Stomach (tissue), 8 donors: ENCODE measurements at regions not wholly inside any gene's neighbourhood (a gene's known extent, or its start where the extent isn't known, plus 50 kb on each side); places are given as distances from the start of the nearest gene placed in this dataset.

Experiments
- DNase-seq, 2 donors: peaks; one replicate each; pipeline versions ENCODE4 v3.0.0 to v3.0.0-alpha.2; 2013 to 2019
- H3K27ac ChIP-seq, 5 donors: fragments of 200-600 bp in 4 of 5; sonication (generic) in 4 of 5; one replicate each; pipeline ENCODE4 v1.5.1; 2013 to 2019; ENCODE audit warnings: mild to moderate bottlenecking in 1 of 5, moderate library complexity in 1 of 5
- H3K27me3 ChIP-seq, 3 donors: fragments of 200-600 bp; sonication (generic); one replicate each; pipeline ENCODE4 v1.5.1; 2017 to 2019; ENCODE audit warnings: mixed run types in 1 of 3
- H3K36me3 ChIP-seq, 4 donors: fragments of 200-600 bp; sonication (generic); 1 replicate in 3 of 4; 2 replicates in 1 of 4; pipeline ENCODE4 v1.5.1; 2016 to 2019
- H3K4me1 ChIP-seq, 4 donors: fragments of 200-600 bp; sonication (generic); one replicate each; pipeline ENCODE4 v1.5.1; 2016 to 2019
- H3K4me3 ChIP-seq, 4 donors: fragments of 200-600 bp; sonication (generic) in 3 of 4; one replicate each; pipeline ENCODE4 v1.5.1; 2016 to 2019; ENCODE audit warnings: mild to moderate bottlenecking in 1 of 4
- H3K9me3 ChIP-seq, 4 donors: fragments of 200-600 bp; sonication (generic); one replicate each; pipeline ENCODE4 v1.5.1; 2016 to 2019
- EP300 ChIP-seq: sonication (generic); formaldehyde crosslinking; IDR thresholded peaks from one replicate; pipeline ENCODE4 v1.6.1; 2017; ENCODE audit warnings: antibody characterized with exemption
- POLR2A ChIP-seq, 4 donors: fragments of 450-650 bp; IDR thresholded peaks; one replicate each; pipeline ENCODE4 v1.6.1; 2016; ENCODE audit warnings: antibody characterized with exemption in 4 of 4, control low read depth in 2 of 4, mild to moderate bottlenecking in 1 of 4, moderate library complexity in 1 of 4
- POLR2AphosphoS5 ChIP-seq, 3 donors: sonication (generic); formaldehyde crosslinking; IDR thresholded peaks; one replicate each; pipeline ENCODE4 v1.6.1; 2016; ENCODE audit warnings: antibody characterized with exemption in 3 of 3
- WGBS, 5 donors: extraction: QIAGEN DNeasy Blood & Tissue Kit in 3 of 5; methylation state at CpG; one replicate each; pipeline versions ENCODE4 v1.1.5 to v1.1.7; 2013 to 2018; 5-methylcytosine and 5-hydroxymethylcytosine counted together
- intact Hi-C: fragments of 100-400 bp; cut with DNase I; formaldehyde crosslinking; loops from one replicate; pipeline ENCODE4 v1.15.1; 2023; ENCODE audit warnings: low total_unique reads
- TF ChIP-seq, protein P1 (sequence below), 7 experiments: fragments of 450-650 bp in 4 of 7; fragments of 200-600 bp in 3 of 7; sonication (generic) in 3 of 7; IDR thresholded peaks; one replicate each; pipeline ENCODE4 v1.5.1; 2016 to 2019; ENCODE audit warnings: antibody characterized with exemption in 7 of 7, control low read depth in 2 of 7, mild to moderate bottlenecking in 1 of 7
- donor health status: healthy with polysubstance abuse.
- donor health status: Bipolar disorder and iron deficiency.
- donor health status: healthy.

DNA sequence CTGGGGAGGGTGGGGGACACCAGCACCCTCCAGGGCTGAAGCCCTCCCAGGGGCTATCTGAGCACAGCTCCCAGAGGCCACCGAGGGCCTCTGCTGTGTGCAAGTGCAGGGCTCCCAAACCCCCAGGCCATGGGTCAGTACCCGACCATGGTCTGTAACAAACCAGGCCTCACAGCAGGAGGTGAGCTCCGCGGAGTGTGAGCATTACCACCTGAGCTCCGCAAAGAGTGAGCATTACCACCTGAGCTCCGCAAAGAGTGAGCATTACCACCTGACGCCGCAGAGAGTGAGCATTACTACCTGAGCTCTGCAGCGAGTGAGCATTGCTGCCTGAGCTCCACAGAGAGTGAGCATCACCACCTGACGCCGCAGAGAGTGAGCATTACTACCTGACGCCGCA is 152.9 kb upstream of the IRX2 start:
- no peaks in the 10 kb centered on the region for H3K27me3 ChIP-seq
- H3K4me3 ChIP-seq = no peak overlapping the region
- TF ChIP-seq EP300 (no peak), POLR2A (IDR thresholded peaks at IDR 0.05) (no peak), POLR2AphosphoS5 (IDR thresholded peaks at IDR 0.05) (no peak)
- TF ChIP-seq, protein P1, sequence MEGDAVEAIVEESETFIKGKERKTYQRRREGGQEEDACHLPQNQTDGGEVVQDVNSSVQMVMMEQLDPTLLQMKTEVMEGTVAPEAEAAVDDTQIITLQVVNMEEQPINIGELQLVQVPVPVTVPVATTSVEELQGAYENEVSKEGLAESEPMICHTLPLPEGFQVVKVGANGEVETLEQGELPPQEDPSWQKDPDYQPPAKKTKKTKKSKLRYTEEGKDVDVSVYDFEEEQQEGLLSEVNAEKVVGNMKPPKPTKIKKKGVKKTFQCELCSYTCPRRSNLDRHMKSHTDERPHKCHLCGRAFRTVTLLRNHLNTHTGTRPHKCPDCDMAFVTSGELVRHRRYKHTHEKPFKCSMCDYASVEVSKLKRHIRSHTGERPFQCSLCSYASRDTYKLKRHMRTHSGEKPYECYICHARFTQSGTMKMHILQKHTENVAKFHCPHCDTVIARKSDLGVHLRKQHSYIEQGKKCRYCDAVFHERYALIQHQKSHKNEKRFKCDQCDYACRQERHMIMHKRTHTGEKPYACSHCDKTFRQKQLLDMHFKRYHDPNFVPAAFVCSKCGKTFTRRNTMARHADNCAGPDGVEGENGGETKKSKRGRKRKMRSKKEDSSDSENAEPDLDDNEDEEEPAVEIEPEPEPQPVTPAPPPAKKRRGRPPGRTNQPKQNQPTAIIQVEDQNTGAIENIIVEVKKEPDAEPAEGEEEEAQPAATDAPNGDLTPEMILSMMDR (IDR thresholded peaks at IDR 0.05) = no peak
- H3K27ac ChIP-seq = no peak overlapping the region
- H3K36me3 ChIP-seq = no peaks in the 10 kb centered on the region
- intact Hi-C loops = no loop called here
- DNase-seq = no peak
- 43 to 85% (median 79%) methylated on average over 2 to 13 of the region's 13 CpGs for WGBS, 5 donors
- peaks cover 0 to 9% (median 2%) of the 10 kb centered on the region in 4 donors for H3K9me3 ChIP-seq
- no peaks in the 10 kb centered on the region for H3K4me1 ChIP-seq

GRCh38 chr5:2903451-2904395 is 152.2 kb upstream of the IRX2 start:
- Histone ChIP-seq H3K9me3 (peaks cover 0 to 9% (median 3%) of the 10 kb centered on the region in 4 donors), H3K4me3 (no peak overlapping the region), H3K27ac (no peak overlapping the region), H3K27me3 (no peaks in the 10 kb centered on the region), H3K36me3 (no peaks in the 10 kb centered on the region), H3K4me1 (no peaks in the 10 kb centered on the region)
- 89 to 92% (median 89%) methylated on average over 27 to 30 of the region's 30 CpGs for WGBS, 5 donors
- TF ChIP-seq POLR2AphosphoS5 (IDR thresholded peaks at IDR 0.05) (no peak), POLR2A (IDR thresholded peaks at IDR 0.05) (no peak), EP300 (no peak)
- TF ChIP-seq, protein P1 (IDR thresholded peaks at IDR 0.05) = no peak
- DNase-seq = no peak
- intact Hi-C loops = no loop called here

GRCh38 chr5:2902742-2903297 is 151.3 kb upstream of the IRX2 start:
- Histone ChIP-seq H3K36me3 (no peaks in the 10 kb centered on the region), H3K27ac (no peak overlapping the region), H3K4me3 (no peak overlapping the region), H3K9me3 (peaks cover 0 to 9% (median 4%) of the 10 kb centered on the region in 4 donors), H3K4me1 (no peaks in the 10 kb centered on the region), H3K27me3 (no peaks in the 10 kb centered on the region)
- no peak for TF ChIP-seq POLR2A (IDR thresholded peaks at IDR 0.05)
- TF ChIP-seq EP300 = no peak
- no peak for TF ChIP-seq POLR2AphosphoS5 (IDR thresholded peaks at IDR 0.05)
- TF ChIP-seq, protein P1 (IDR thresholded peaks at IDR 0.05) = no peak
- DNase-seq = no peak
- intact Hi-C loops = no loop called here
- WGBS, 5 donors = 84 to 94% (median 90%) methylated on average over 13 of the region's 13 CpGs

GRCh38 chr5:2902186-2902585 is 150.7 kb upstream of the IRX2 start:
- TF ChIP-seq POLR2A (IDR thresholded peaks at IDR 0.05) = no peak
- TF ChIP-seq EP300 = no peak
- TF ChIP-seq POLR2AphosphoS5 (IDR thresholded peaks at IDR 0.05) = no peak
- TF ChIP-seq, protein P1 (IDR thresholded peaks at IDR 0.05) = no peak
- intact Hi-C loops = no loop called here
- H3K27me3 ChIP-seq = no peaks in the 10 kb centered on the region
- H3K4me1 ChIP-seq = no peaks in the 10 kb centered on the region
- no peaks in the 10 kb centered on the region for H3K36me3 ChIP-seq
- H3K4me3 ChIP-seq = no peak overlapping the region
- peaks cover 0 to 9% (median 4%) of the 10 kb centered on the region in 4 donors for H3K9me3 ChIP-seq
- no peak overlapping the region for H3K27ac ChIP-seq
- WGBS, 5 donors = 59 to 76% (median 71%) methylated on average over 5 of the region's 5 CpGs
- DNase-seq = no peak
